Endothelial cell of umbilical vein (primary cell): ENCODE measurements at regions not wholly inside any gene's neighbourhood (a gene's known extent, or its start where the extent isn't known, plus 50 kb on each side); places are given as distances from the start of the nearest gene placed in this dataset.

Experiments used
- BruUV-seq: library from RNA; stranded (reverse); fragments of 400-500 nt; replicated peaks from 2 replicates; lab custom pipeline; 2021; lab: Mats Ljungman, UMichigan
- CTCF ChIA-PET: fragments of 300-600, 350-600 bp; sonication (Branson Sonifier 250); formaldehyde crosslinking; loops from one replicate; lab custom pipeline; 2021; ENCODE audit warnings: antibody characterized with exemption, inconsistent platforms; lab: Charles Lee
- POLR2A ChIA-PET: fragments of 300-600, 350-600 bp; sonication (Branson Sonifier 250); formaldehyde crosslinking; loops from one replicate; lab custom pipeline; 2021; ENCODE audit warnings: antibody characterized with exemption, inconsistent platforms; lab: Charles Lee
- DNase-seq: peaks from one replicate; pipeline ENCODE4 v3.0.0-alpha.2; 2011; ENCODE audit warnings: low read depth, low spot score
- FAIRE-seq: peaks from 2 replicates; lab custom pipeline; 2011; peaks lifted over from hg19 to GRCh38; lab: Jason Lieb, UNC
- H2AFZ ChIP-seq: 2 replicates; pipeline ENCODE4 v1.6.0; 2012; ENCODE audit warnings: low read depth, low read length, control low read depth, inconsistent platforms
- H3K27ac ChIP-seq: 2 replicates; pipeline ENCODE4 v1.5.1; 2011; ENCODE audit warnings: low read depth, mild to moderate bottlenecking, control low read depth, low read length, moderate library complexity; ENCODE audit not compliant: insufficient read depth
- H3K27me3 ChIP-seq, 2 experiments: 2 replicates each; pipeline versions ENCODE4 v1.6.0 to v1.6.1; 2011; ENCODE audit warnings: low read length in 2 of 2, mixed read lengths in 1 of 2; ENCODE audit not compliant: control insufficient read depth in 2 of 2, insufficient read depth in 2 of 2
- H3K36me3 ChIP-seq, 2 experiments: 2 replicates in 1 of 2; 3 replicates in 1 of 2; pipeline ENCODE4 v1.5.1; 2011; ENCODE audit warnings: low read length in 2 of 2, mild to moderate bottlenecking in 1 of 2, moderate library complexity in 1 of 2; ENCODE audit not compliant: control insufficient read depth in 2 of 2, insufficient read depth in 2 of 2; ENCODE audit errors: extremely low read depth in 1 of 2
- H3K4me1 ChIP-seq: 3 replicates; pipeline ENCODE4 v1.5.1; 2011; ENCODE audit warnings: mild to moderate bottlenecking, low read length; ENCODE audit not compliant: control insufficient read depth, insufficient read depth; ENCODE audit errors: extremely low read depth
- H3K4me2 ChIP-seq: 2 replicates; pipeline ENCODE4 v1.6.1; 2011; ENCODE audit warnings: low read length, control low read depth, mixed read lengths; ENCODE audit not compliant: insufficient read depth
- H3K4me3 ChIP-seq, 3 experiments: fragments of 200-600 bp in 1 of 3; sonication (generic), shearing (Covaris generic) in 1 of 3; replicated peaks in 1 of 3; 2 replicates each; pipeline ENCODE4 v1.5.1; 2011 to 2016; ENCODE audit warnings: control low read depth in 3 of 3, low read length in 3 of 3, mild to moderate bottlenecking in 2 of 3, inconsistent platforms in 1 of 3, low read depth in 1 of 3, moderate library complexity in 1 of 3; ENCODE audit not compliant: insufficient read depth in 1 of 3
- H3K79me2 ChIP-seq: 2 replicates; pipeline ENCODE4 v1.6.0; 2012; ENCODE audit warnings: low read length, inconsistent platforms; ENCODE audit not compliant: control insufficient read depth, insufficient read depth
- H3K9ac ChIP-seq: replicated peaks from 2 replicates; pipeline ENCODE3; 2011; ENCODE audit warnings: low read length, control low read depth; ENCODE audit not compliant: insufficient read depth; ENCODE audit errors: extremely low read depth
- H3K9me1 ChIP-seq: replicated peaks from 3 replicates; pipeline ENCODE4 v1.6.0; 2011; ENCODE audit warnings: mild to moderate bottlenecking, low read length; ENCODE audit not compliant: control insufficient read depth, insufficient read depth; ENCODE audit errors: extremely low read depth
- H3K9me3 ChIP-seq: replicated peaks from 2 replicates; pipeline ENCODE4 v1.5.1; 2012; ENCODE audit warnings: low read length, inconsistent platforms; ENCODE audit not compliant: control insufficient read depth, insufficient read depth
- H4K20me1 ChIP-seq: replicated peaks from 2 replicates; pipeline ENCODE3; 2011; ENCODE audit warnings: mild to moderate bottlenecking, low read length; ENCODE audit not compliant: control insufficient read depth, insufficient read depth; ENCODE audit errors: extremely low read depth
- CTCF ChIP-seq, 2 donors: IDR thresholded peaks; 1 replicate in 1 of 2; 2 replicates in 1 of 2; pipeline ENCODE4 v1.5.1; 2011; ENCODE audit warnings: low read length in 2 of 2, mild to moderate bottlenecking in 2 of 2, moderate library complexity in 2 of 2, control low read depth in 1 of 2, inconsistent platforms in 1 of 2, low read depth in 1 of 2; ENCODE audit not compliant: insufficient read depth in 1 of 2; ENCODE audit errors: extremely low read depth in 1 of 2
- EZH2 ChIP-seq: IDR thresholded peaks from 2 replicates; pipeline ENCODE4 v1.6.1; 2012; ENCODE audit warnings: borderline replicate concordance, low read depth, mild to moderate bottlenecking, moderate library complexity, low read length, inconsistent platforms; ENCODE audit not compliant: severe bottlenecking
- FOS ChIP-seq: IDR thresholded peaks from 2 replicates; pipeline ENCODE4 v1.6.1; 2011; ENCODE audit warnings: mild to moderate bottlenecking, low read length, moderate library complexity, borderline replicate concordance; ENCODE audit not compliant: insufficient read depth
- GATA2 ChIP-seq: IDR thresholded peaks from 2 replicates; pipeline ENCODE4 v1.7.0; 2011; ENCODE audit warnings: low read depth, mild to moderate bottlenecking, moderate library complexity, mixed read lengths, low read length; ENCODE audit not compliant: insufficient read length, insufficient read depth
- JUN ChIP-seq: IDR thresholded peaks from 2 replicates; pipeline ENCODE4 v1.6.1; 2011; ENCODE audit warnings: borderline replicate concordance, low read depth; ENCODE audit not compliant: insufficient read length, insufficient read depth
- MAX ChIP-seq: IDR thresholded peaks from 2 replicates; pipeline ENCODE4 v1.6.1; 2011; ENCODE audit not compliant: insufficient read depth, insufficient read length
- MYC ChIP-seq: IDR thresholded peaks from one replicate; pipeline ENCODE4 v1.6.1; 2011; ENCODE audit warnings: mild to moderate bottlenecking, low read depth, low read length
- POLR2A ChIP-seq: IDR thresholded peaks from 2 replicates; pipeline ENCODE4 v1.6.1; 2012; ENCODE audit warnings: low read depth, mild to moderate bottlenecking, control low read depth, low read length
- POLR2AphosphoS5 ChIP-seq: IDR thresholded peaks from 2 replicates; pipeline ENCODE4 v1.6.1; 2012; ENCODE audit warnings: low read depth, mild to moderate bottlenecking, control low read depth, low read length, moderate library complexity; ENCODE audit not compliant: insufficient read depth
- dilution Hi-C: fragments of 300-500 bp; cut with MboI; formaldehyde crosslinking; loops from one replicate; pipeline ENCODE4 v1.15.0; 2019; ENCODE audit warnings: low sequenced_read_pairs; ENCODE audit not compliant: extremely low pct_ligation_motif_present
- intact Hi-C: fragments of 100-400 bp; cut with micrococcal nuclease; formaldehyde crosslinking; loops from one replicate; pipeline ENCODE4 v1.10.0; 2022

GRCh38 chr4:104217526-104217925 is 277.2 kb downstream of the CXXC4 start:
- ChIA-PET POLR2A (no interaction called here), CTCF (no interaction called here)
- Histone ChIP-seq H3K9ac (no peak overlapping the region), H3K36me3 (no peaks in the 10 kb centered on the region), H3K27ac (no peak overlapping the region), H3K79me2 (no peaks in the 10 kb centered on the region), H3K4me1 (no peaks in the 10 kb centered on the region), H3K27me3 (no peaks in the 10 kb centered on the region), H4K20me1 (no peaks in the 10 kb centered on the region), H2AFZ (no peak overlapping the region), H3K9me3 (no peaks in the 10 kb centered on the region), H3K9me1 (no peaks in the 10 kb centered on the region), H3K4me2 (no peak overlapping the region), H3K4me3 (no peak overlapping the region)
- intact Hi-C loops (no loop called here), dilution Hi-C loops (no loop called here)
- TF ChIP-seq FOS (no peak), POLR2AphosphoS5 (no peak), POLR2A (no peak), GATA2 (no peak), MYC (no peak)
- FAIRE-seq (no peak), DNase-seq (no peak)
- BruUV-seq = no TSS peak

GRCh38 chr4:104211657-104212056 is 283.0 kb downstream of the CXXC4 start:
- BruUV-seq = no TSS peak
- ChIA-PET CTCF (no interaction called here), POLR2A (no interaction called here)
- no peaks in the 10 kb centered on the region for H4K20me1 ChIP-seq
- dilution Hi-C loops = no loop called here
- H2AFZ ChIP-seq = no peak overlapping the region
- no peaks in the 10 kb centered on the region for H3K36me3 ChIP-seq
- H3K9me3 ChIP-seq = peaks cover 2% of the 10 kb centered on the region
- H3K79me2 ChIP-seq = no peaks in the 10 kb centered on the region
- intact Hi-C loops = no loop called here
- no peaks in the 10 kb centered on the region for H3K27me3 ChIP-seq
- H3K4me2 ChIP-seq = no peak overlapping the region
- TF ChIP-seq EZH2 (no peak), MYC (no peak), JUN (no peak), POLR2AphosphoS5 (no peak), GATA2 (no peak), POLR2A (no peak), MAX (no peak), CTCF (IDR thresholded peaks at IDR 0.05; ENCODE audit: extremely low read depth in 1 of 2, insufficient read depth in 1 of 2, low read depth in 1 of 2, low read length in 2 of 2) (no peak), FOS (no peak)
- no peak overlapping the region for H3K9ac ChIP-seq
- no peaks in the 10 kb centered on the region for H3K4me1 ChIP-seq
- no peak for DNase-seq
- no peak overlapping the region for H3K27ac ChIP-seq
- H3K4me3 ChIP-seq = no peak overlapping the region
- H3K9me1 ChIP-seq = no peaks in the 10 kb centered on the region
- no peak for FAIRE-seq
